CD4-positive, alpha-beta T cell treated with Interleukin-17A for 4 hours (primary cell): ENCODE measurements at regions not wholly inside any gene's neighbourhood (a gene's known extent, or its start where the extent isn't known, plus 50 kb on each side); places are given as distances from the start of the nearest gene placed in this dataset.

Source experiments
- DNase-seq: peaks from one replicate; pipeline ENCODE4 v3.0.0-alpha.2; 2020; ENCODE audit warnings: mixed read lengths

DNA sequence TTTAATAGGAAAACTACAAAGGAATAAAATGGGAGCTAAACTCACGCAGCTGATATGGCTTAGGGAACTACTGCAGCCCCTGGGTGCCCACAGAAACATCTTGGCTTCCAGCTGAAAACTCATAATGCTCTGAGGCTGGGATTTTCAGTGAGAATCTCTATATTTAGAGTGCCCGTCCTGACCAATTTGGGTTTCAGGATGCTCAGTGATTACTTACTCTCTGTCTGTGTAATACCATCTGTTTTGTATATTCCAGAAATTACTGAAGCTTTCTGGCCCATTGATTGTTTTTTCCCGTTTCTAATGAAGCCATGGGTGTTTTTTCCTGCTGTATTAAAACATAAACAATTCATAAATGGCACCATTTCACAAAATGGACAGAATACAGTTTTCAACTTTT, 50.6 kb upstream of the ZNF385D start:
- DNase-seq = no peak

DNA sequence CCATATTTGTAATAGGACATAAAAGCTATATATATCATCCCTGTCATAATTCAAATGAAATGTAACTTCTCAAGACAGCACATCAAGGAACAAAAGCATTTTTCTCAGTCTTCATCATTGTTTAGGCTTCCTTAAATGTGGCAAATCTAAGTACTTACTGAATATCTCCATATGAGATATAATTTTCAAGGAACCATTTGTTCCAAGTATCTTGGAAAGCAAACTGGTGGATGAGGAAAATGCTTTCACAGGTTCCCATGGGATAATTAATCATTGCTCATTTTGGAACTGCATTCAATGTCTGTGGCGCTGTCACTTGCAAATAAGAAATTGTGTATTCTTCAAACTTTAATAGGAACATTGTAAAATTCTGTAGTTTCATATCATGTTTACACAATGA, 52.6 kb upstream of the ZNF385D start:
- DNase-seq = no peak

GRCh38 chr3:21804330-21804729, 53.3 kb upstream of the ZNF385D start:
- DNase-seq = no peak

DNA sequence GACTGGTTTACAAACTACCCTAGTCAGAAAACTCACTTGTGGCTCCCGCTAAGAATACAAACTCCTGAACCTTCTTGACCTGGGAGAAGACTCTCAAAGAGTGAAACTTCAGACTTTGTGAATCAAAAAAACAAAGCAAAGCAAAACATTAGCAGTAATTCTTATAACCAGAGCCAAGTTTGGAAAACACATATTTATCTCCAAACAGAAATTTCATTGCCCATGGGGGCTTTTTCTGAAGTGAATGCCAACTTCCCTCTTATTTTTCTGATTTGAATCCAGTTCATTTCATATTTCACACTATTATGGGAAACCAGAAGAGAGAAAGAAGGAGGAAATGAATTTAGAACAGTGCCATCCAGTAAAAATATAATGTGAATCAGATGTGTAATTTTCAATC, 55.7 kb upstream of the ZNF385D start:
- DNase-seq = no peak

- no peak for DNase-seq
These were observed 74.7 kb upstream of the ZNF385D start for GRCh38 chr3:21825684-21826083.

DNA sequence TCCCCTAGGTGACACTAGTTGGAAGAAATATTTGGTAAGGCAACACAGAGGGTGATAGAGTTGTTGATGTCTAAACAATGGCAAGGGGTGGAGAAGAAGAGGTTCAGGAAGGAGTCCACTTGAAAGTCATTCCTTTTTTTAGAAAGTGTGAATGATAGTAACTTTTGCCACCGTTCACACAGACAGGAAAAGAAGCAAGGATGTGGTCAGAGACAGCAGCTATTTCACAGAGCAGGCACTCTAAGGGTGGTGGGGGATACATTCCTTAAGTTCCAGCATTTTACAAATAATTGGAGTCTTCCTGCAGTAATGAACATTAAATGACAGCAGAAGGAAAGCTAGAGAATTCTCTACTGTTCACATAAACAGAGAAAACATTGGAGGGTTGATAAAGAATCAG, 75.4 kb upstream of the ZNF385D start:
- DNase-seq = no peak

DNA sequence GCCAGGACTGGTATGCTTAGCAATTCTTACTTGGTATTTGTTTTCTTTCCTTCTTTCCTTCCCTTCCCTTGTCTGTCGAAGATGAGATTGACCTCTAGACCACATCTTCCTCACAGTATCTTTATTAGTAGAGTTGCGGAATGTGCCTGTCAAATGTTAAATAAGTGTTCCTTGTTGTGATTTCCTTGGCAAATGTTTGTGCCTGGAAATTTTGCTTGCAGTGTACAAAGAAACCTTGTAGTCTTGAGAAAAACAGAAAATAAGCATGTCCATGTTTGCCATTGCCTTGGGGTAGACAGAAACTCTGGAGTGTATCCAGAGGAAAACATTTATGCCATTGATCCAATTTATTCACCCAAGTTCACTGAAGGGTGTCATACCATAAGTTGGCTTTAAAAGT, 79.5 kb upstream of the ZNF385D start:
- DNase-seq = no peak

DNA sequence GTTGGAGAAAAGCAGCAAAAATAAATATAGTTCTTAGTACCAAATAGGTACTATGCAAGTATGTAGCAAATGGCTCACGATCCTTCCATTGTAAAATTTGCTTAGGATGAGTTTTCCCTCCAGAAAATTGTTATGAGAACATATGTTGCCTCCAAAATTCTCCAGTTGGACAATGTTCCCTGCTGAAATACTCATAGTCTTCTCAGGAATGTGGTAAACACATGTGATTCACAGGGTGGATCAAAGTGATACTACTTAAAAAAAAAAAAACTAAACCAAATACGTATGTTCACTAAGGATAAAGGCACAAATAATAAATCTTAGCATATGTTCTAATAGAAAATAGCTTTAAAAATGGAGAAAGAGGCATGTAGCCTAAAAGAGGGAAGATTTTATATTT, 84.3 kb upstream of the ZNF385D start:
- no peak for DNase-seq

- no peak for DNase-seq
These were observed 85.2 kb upstream of the ZNF385D start for GRCh38 chr3:21836227-21836626.

DNA sequence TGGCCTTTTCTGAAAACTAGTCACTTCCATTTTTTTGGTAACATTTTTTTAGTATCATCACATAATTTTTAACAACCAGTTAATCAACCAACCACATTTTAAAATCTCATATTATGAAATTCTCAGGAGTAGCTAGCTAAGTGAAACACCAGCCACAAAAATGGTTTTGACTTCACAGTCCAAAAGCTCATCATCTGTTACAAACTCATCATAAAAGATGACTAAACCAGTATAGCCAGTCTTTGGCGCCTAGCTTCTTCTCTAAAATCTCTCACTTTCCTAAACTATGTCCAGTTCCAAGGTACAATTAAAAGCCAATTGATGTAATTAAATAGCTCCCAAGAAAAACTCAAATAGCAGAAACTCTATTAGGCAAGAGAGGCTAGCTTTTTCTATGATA, 88.2 kb upstream of the ZNF385D start:
- DNase-seq = no peak

DNA sequence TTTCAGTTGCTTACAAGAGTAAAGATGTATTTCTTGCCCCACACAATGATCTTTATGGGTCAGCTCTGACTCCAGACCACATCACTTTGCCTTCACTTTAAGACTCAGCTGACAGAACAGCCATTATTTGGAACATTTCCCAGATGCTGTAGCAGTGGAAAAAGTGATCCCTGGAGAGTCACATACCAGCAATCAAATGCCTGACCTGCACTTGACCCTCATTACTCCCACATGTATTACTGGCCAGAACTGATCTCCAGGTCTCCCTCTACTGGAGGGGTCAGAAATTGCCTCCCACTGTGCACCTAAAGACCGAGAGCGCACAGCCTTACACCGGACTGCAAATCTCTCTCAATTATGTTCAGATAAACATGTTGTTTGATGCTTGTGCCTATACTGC, 88.6 kb upstream of the ZNF385D start:
- DNase-seq = no peak

- no peak for DNase-seq
These were observed 96.0 kb upstream of the ZNF385D start for GRCh38 chr3:21847005-21847404.

DNA sequence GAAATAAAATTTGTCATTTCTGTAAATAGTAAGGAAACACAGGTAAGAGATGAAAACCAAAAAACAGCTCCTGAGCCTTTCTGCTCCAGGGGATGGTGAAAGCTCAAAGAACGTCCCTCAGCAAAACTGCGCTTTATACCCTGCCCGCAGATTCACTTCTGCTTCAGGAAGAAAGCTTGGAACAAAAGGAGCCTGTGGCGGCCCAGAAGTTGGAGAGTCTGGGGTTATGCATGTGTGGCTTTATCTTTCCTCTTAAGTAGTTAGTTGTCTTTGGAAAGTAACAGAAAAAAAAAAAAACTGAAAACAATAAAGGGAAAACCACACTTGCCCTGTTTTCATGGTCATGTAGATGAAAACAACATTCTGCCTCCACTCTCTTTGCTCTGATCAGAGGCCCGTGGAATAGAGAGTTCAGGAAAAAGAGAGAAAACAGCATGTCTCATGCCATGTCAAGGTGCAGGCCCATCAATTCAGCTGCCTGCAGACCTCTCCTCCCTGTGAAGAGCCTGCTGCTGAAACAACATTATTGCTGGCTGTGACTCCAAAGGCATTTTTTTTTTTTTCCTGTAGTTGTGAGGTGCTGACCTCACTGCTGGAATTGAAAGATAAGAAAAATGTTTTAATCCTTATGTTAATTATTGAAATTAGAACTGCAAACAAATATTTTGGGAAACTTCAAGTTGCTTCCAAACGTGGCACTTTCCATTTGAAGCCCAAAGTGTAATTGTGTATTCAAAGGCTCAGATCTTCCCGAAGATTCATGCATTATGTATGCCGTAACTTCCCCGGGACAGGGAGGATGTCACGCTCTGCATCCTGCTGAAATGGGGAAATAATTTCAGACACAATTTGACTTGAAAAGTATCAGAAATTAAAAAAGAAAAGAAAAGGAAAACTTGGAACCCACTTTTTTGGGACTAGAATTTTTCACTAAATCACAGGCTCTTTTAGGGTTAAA, 108.4 kb upstream of the ZNF385D start:
- DNase-seq = no peak

- no peak for DNase-seq
These were observed 109.1 kb upstream of the ZNF385D start for GRCh38 chr3:21860082-21860475.

DNA sequence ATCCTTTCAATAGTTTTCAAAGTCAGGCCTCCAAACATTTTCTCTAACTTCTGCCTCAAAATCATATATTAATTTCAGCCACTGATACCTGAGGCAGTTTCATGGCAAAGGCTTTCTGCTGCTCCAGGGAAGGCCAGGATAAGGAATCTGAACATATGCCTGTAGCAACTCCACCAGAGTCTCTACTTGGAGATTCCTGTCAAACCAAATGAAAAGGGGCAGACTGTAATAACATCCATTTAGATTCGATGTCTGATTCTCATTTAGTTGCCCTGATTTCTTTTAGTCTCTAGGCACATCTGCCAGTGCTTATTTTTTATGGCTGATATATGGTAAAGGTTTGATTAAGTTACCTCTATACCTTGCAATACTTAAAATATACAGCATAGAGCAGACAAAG, 109.6 kb upstream of the ZNF385D start:
- no peak for DNase-seq

DNA sequence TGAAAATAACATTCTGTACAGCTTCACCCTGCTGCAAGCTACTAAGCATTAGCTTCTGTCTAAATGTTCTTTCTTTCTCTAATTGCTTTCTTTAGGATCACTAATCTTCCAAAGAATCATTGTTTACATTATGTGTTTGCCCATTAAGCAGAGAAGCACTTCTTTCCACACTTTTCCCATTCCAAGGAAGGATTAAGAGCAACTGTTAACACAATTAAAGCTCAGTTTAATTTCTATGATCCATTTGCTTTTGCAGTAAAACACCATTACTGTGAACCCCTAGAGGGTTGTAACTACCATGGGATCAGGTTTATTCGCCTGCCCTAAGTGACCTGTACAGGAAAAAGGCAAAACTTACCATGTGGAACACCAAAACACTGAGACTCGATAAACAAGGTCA, 125.8 kb upstream of the ZNF385D start:
- DNase-seq = no peak

DNA sequence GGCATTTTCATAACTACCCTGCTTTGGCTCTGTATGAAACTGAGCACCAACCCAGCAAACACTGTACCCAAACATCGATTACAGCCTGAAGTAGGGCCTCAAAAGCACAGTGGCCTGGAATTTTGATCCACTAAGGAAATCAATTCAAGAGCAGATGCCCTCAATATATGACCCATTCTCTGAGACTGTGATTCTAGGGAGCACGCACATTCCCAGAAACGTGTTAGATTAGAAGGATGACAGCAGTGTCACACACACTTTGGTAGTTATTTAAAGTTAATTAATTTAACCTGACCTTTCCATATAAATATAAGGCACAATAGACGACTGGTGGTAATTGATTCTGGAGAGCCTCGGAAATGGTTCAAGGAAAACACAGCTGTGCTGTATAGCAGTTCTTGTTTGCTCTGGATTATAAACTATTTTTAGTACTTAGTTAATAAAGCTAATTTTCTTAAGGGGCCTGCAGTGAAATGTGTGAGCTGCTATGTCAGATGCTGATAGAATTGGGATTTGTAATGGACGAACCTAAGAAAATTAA, 126.3 kb upstream of the ZNF385D start:
- no peak for DNase-seq

DNA sequence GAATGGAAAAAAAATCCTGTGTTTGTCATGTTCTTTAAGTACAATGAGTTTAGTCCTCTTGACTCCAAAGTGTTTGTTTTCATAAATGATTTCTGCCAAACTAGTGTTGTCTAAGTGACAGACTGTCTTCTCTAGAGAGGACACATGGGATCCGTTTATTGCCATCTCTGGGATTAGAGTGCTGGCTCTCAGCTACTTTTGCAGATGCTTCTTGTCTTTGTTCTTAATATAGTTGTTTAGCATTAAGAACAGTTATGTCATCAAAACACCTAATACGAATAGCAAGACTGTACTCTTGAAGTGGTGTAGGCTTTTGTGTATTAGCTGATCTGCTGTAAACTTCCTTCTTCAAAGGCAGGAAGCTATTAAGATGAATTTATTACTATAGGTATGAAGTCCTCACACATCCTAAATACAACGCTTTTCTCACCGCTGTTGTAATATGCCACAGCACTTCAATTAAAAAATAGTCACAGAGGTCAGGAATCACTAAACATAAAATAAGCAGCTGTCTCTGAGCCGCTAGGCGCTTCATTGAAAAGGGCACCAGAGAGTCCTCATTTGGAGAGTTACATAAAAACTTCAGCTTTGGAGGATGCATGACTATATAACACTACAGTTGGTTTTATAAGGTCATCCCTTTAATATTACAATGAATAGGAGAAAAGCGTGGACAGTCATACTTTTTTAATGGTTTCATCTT, 128.3 kb upstream of the ZNF385D start:
- no peak for DNase-seq

GRCh38 chr3:21888656-21889055, 137.6 kb upstream of the ZNF385D start:
- DNase-seq = no peak

GRCh38 chr3:21889166-21889565, 138.2 kb upstream of the ZNF385D start:
- DNase-seq = no peak

DNA sequence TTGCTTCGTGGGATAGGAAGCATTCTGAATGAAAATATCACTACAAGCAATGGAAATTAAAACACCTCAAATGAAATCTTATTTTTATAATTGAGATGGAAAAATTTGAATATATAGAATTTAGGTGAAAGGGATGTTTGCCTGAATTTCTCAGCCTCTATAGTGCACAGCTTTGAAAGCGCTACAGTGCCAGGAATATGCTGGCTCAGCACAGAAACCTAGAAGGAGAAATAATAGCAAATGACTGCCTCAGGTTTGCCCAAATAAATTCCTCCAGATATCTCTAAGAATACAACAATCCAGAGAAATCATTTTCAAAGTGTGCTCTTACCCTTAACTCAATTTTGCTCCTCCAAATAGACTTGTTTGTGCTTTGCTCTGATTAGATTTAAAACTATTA, 141.1 kb upstream of the ZNF385D start:
- no peak for DNase-seq

DNA sequence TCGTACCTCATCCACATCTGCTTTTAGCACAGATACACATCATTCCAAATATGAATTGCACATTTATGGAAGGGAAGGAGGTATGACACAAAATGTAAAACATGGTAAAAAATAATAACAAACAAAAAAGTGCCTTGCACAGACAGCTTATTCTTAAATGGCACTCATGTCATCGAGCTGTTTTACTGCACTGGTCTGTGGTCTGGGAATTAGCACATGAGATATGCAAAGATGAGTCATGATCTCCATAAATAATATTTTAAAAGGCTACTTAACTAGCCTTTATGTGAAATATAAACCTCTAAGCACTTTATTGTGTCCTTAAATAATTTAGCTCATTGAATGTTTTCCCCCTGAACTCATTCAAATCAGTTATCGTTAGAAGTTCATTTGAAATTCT, 142.2 kb upstream of the ZNF385D start:
- DNase-seq = no peak

DNA sequence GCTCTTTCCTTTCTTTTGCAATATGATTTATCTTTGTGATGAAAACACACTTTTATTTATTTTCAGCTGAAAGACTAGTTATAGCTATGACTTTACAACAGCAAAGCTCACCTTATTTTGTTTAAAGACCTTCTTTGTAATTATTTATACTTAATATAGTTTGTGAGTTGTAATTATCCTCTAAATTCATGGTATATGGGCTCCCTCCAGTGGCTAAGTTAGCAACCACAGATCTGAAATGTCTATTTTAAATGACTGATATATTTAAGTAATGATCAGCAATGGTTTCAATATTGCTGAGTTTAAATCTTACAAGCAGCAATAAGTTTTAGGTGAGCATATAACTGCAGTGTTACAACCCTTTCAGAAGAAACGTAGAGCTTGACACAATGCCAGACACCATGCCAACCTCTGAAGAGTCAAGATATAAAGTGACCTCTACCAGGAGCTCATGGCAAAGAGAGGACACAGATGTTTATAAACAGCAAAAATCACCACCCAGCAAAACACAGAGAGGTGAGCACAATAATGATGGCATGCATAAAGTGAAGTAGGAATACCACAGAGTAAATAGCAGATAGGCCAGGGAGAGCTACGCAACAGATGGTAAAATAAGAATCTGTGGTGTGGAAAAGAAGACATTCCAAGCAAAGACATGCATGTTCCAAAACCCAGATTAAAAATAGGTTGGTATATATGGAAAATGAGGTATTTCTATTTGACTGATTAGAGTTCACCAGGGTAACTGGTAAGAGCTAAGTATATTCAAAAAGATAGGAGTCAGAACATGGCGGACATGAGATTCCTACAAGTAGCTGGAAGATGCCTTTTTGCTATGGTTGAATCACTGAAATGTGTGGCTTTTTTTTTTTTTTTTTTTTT, 143.7 kb upstream of the ZNF385D start:
- DNase-seq = no peak
